Activated CD8-positive, alpha-beta memory T cell treated with anti-CD3 and anti-CD28 coated beads for 4 hours (primary cell): ENCODE measurements at regions not wholly inside any gene's neighbourhood (a gene's known extent, or its start where the extent isn't known, plus 50 kb on each side); places are given as distances from the start of the nearest gene placed in this dataset.

ENCODE experiments used
- DNase-seq, 2 donors: peaks; one replicate each; pipeline ENCODE4 v3.0.0-alpha.2; 2020; ENCODE audit warnings: low read depth in 2 of 2

DNA sequence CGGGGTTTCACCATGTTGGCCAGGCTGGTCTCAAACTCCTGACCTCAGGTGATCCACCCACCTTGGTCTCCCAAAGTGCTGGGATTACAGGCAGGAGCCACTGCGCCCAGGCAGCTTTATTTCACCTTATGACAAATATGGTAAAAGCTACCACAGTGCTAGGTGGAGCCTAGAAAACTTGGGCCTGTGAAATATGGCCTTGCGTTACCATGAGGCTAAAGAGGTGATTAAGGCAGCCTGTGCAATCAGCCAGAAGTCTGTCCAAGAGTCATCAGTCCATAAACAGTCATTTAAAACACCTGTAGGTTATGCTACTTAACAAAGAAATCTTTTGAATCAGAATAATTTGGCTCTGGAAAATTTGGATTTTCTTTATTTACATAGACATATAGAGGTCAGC, 114.8 kb upstream of the ANKH start:
- no peak for DNase-seq

DNA sequence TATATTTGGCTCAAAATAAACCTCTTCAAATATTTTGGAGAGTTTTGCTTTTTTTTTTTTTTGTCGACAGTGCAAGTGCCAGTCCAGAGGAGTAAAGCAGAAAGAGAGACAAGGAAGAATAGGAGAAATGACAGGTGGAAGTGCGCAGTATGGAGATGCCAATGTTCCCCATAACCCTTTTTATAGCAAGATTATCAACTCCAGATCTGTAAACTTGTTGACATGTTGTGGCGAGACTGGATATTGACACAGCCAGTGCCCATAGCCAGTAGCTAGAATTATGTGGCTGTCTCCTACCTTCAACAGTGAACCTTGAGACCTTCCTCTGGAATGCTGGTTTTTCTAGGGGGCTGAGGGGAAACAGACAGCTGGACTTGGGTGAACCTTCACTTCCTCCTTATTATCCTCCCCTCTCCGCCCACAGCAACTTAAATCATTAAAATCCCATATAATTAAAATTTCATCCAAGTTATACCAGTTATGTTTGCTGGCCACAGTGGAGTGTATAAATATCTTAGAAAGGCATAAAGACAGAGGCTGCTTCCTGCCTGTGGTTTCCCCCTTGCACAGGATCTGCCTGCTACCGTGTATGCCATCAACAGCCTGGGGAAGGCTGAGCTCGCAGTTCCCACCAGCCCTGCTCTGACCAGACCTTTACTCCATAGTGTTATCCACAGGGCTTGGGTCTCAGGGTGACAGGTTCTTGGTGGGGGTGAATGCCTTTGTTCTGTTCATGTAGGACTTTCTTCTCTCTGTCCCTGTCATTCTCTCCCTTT, 112.3 kb upstream of the ANKH start:
- DNase-seq = no peak

DNA sequence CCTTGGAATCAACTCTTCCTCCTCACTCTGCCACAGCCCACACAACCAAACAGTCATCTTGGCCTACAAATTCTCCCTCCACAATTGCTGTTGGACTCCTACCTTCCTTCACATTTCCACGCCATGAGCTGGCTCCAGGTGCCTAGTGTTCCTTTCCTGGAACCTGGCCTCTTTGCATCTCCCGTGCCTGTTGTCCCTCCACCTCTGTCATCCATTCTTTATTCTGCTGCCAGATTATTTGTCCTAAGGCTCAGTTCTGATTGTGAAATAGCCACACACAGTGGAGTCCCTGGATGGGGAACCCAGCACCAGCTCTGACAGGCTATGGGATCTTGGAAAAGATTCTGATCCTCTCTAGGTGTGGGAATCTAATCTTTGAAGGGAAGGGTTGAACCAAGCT, 109.1 kb upstream of the ANKH start:
- DNase-seq = no peak

DNA sequence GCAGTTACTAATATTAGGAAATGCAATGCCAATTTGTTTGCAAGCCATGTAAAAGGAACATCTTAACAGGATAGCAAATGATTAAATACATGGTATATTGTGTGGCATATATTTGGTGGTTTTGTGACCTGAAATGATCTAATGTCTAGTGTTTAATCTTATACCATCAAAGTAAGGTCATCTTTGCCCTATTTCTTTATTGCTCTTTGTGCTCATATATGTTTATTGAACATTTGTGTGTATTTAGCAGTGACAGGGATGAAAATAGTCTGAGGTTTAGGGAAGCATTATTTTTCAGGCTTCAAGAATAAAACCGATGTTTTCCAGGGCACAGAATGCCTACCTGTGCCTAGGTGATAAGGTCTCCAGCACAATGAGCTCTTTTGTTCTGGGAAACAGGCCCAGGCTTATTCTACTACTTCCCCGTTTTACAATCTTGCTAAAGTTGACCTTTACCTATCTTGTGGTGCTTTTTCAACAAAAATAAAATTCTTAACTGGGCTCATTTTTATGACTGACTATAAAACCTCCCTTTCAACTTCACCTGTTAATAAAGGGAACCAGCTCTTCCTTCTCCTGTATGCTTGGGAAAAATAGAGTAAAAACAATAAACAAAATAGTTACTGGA, 105.6 kb upstream of the ANKH start:
- no peak for DNase-seq

DNA sequence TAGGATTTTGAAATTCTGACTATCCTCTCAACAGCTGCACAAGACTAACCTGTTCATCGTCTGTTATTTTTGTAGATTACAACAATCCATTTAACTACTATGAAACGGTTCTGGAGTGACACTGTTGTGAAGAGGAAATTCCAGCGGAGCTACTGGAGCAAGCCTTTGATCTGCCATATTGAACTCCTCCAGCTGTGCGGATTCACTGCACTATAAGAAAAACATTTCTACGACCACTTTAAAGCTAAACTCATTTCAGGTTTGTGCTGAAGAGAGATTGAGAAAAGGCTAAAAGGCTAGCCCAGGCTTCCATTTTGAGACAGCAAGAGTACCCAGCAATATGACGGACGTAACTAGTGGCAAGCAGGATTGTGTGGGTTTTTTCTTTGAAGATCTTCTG, 104.9 kb upstream of the ANKH start:
- no peak for DNase-seq

DNA sequence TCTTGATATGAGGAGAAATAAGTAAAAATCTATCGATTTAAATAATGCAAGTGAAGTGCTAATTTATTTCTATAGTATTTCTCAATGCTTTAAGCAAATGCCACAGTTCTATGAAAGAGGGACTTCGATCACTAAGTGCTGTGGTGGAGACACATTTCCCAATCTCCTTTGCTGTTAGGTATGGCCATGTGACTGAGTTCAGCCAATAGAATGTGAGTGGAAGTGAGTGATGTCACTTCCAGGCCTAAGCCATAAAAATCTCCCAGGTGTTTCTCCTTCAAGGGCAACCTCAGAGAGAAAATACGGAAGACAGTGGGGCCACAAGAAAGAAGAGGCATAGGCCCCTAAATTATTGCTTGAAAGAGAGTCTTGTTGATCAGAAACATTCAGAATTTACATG, 100.3 kb upstream of the ANKH start:
- DNase-seq = no peak

DNA sequence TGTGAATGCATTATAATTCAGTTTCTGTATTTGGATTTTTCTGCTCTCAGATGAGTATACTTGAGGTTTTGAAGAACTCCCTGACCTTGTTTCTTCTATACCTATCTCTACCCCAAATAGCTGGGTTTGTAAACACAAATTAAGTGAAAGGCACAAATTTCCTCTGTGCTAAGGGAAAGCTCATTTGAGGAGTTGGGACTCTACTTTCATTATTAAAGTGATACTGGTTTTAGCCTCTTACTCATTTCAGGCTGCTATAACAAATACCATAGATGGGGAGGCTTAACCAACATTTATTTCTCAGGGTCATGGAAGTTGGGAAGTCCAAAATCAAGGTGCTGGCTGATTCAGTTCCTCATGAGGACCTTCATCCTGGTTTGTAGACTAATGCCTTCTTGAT, 97.2 kb upstream of the ANKH start:
- DNase-seq = no peak

DNA sequence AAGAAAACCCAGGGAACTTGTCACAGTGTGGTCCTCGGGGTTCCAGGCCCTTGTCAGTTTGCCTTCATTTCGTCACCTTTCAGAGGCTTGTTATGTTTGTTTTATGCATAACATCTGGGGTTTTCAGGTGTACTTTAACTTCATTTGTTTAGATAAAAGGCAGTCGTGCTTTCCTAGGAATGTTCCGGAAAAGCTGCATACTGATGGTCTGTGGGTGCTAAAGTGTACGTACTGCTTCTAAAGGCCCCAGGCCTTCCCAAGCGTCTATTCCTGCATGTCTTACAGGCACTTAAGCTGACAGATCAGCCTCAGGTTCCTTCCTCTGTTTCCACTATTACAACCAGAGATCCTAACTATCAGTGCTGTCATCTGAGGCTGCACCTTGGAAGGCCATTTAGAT, 95.6 kb upstream of the ANKH start:
- no peak for DNase-seq

DNA sequence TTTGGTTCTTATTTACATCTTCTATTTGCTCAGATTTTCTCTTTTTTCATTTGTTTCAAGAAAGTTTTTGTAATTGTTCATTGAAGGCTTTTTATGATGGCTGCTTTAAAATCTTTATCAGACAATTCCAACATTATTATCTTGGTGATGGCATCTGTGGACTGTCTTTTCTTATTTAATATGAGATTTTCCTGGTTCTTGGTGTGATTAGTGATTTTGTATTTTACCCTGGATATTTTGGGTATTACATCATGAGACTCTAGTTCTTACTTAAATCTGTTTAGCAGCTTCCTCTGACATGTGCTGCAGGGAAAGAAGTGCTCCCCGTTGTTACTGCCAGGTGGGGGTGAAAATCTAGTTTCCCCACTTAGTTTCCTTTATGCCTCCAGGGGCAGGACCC, 94.2 kb upstream of the ANKH start:
- no peak for DNase-seq

DNA sequence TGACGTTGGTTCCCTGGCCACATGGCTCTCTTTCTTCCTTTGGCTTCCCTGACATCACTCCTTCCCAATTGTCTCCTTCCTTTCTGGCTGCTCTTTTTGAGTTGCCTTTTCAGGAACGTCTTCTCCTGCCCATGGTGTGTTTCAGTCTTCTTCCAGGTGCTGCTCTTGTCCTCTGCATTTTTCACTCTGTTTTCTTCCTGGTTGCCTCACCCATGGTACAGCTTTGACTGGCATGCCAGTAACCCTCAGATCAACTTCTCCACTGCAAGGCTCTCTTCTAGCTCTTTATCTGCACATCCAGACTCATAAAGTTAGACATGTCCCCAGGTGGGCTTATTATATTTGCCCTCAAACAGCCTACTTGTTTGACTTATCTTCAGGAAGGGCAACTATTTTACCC, 91.0 kb upstream of the ANKH start:
- DNase-seq = no peak

DNA sequence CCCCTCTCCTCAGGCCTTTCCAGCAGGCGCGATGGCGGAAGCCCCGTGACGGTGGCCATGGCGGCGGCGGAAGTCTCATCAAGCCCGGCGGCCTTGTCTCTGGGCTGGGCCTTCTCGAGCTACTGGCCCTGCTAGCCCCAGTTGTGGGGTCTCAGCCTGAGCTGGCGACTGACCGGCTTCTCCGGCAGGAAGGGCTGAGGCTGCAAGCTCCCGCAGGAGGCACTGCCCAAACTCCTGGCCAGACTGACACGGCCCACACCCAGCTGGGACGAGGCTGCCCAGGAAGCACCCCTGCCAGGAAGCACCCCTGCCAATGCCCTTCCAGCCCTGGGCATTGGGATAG, 88.5 kb upstream of the ANKH start:
- no peak for DNase-seq

DNA sequence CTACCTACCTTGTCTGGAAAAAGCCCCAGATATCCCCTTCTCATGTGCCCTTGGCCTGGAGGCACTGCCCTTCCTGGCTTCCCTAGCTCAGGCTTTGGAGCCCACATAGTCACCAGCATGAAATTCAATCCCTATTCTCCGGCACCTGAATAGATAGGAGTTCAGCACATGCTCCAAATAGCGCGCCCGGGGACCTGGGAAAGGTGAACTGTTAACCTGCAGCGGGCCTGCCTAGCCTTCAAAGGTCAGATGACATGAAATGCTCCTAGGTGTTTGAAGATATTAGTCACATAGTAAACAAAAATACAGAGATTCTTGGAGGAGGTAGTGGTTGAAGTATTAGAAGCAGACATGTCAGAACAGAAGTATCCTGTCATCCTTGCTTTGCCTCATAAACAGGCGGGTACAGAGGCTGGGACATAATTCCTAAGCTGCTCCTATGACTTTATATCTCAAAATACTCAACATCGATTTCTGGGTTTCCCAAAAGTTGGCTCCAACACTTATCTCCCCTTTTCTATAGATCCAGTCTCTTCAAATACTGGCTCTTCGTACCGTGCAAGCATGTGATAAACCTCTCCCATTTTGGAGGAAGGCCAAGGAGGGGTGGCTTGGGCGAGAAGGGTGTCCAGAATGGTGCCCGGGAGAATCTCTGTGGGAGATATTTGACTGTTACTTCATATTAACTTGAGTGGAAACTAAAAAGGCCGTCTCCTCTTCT, 88.0 kb upstream of the ANKH start:
- no peak for DNase-seq

DNA sequence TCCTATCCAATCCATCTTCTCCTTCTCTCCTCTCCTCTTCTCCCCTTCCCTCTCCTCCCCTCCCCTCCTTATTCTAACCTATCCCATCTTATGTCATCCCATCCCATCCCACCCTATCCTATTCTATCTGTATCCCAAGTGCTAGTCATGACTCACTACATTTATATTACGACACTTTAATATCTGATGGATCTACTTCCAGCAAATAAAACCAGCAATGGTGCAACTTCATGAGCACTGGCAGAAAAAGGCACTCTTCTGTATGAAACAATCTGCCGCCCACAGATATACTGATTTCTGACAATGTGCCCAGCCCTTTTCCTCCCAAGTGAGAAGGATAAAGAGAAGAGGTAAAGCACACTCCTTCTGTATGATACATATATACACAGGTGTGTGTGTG, 86.6 kb upstream of the ANKH start:
- DNase-seq = no peak

DNA sequence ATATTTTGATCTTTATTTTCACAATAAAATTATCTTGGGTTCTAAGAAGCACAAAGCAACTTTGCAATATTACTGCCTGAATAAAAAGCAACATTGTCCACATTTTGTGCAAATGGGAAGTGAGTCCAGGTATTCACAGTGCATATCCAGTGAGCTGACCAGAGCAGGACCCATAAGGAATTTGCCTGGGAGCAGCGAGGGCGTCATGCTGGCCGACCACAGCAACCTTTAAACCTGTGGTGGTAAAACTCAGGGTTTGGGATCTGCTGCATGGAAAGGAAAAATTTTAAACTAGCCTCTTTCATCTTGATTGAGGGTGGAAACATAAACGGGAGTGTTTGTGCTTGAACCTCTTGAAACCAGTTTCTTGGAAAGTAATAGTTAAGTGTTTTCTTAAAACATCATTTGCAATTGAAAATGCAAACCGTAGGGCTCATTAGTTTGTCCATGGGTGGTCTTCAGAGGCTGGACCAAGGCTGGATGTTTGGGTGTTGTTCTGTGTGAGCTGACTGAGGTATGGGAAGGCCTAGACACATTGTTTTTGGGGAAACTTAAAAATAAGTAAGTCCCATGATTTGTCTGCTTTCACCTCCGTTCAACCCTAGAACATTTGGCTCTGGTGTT, 85.0 kb upstream of the ANKH start:
- no peak for DNase-seq

DNA sequence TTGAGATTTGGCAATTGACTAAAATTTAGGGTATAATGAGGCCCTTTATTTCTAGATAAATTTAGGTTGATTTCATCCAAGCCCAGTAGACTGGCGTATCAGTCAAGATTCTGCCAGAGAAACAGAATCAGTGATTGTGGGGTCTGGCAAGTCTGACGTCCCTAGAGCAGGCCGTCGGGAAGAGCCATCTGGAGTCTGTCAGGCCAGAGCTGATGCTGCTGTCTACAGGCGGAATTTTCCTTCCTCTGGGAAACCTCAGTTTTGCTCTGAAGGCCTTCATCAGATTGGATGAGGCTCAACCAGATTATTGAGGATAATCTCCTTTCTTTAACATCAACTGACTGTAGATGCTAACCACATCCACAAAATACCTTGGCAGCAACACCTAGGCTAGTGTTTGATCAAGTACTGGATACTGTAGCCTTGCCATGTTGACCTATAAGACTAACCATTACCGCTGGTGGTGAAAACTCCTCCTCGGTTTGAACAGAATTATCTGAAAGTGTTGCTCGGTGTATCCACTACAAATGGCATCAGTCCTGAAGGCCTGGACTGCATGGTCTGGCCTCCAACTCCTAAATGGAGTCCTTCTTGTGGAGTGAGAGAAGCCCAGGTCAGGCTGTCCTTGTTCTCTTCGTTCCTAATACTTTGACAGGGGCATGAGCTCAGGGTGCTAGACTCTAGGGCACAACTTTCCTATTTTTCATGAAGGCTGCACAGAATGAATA, 83.2 kb upstream of the ANKH start:
- DNase-seq = no peak

DNA sequence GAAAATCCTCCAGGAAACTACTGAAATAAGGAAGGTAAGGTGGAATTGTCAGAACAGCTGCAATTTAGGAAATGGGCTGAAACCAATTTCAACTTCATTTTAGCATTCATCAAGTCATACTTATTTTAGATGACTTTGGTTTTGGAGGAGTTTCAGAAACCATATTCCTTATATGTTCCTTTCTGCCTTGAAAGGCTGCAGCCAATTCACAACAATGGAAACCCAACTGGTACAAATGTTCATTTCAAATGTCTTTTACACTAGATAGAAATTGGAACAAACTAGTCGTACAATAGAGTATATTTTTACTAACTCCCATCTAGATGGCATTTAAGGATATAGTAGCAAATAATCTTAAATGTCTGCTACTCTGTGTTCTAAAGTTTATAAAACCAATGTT, 82.6 kb upstream of the ANKH start:
- no peak for DNase-seq

DNA sequence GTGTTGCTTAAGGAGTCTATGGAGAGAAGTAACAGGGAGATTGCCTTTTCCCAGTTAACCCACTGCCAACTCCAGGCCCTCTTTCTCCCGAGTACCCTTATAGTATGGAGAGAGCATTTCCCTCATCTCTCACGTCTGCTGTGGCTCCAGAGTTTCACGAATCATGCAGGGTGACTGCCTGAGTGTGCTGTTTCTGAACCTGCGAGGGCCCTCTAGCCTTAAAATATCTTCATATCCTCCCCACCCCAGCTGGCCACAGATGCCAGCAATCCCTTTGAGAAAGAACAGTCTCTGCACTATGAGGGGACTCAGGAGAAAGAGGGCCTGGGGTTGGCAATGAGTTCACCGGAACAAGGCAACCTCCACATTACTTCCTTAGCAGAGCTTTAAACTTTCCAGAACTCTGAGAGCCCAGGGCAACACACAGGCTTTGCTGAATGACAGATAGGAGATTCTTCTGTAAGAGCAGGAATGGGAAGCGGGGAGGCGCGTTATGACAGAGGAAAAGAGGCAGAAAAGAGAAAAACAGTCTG, 81.6 kb upstream of the ANKH start:
- DNase-seq = no peak

DNA sequence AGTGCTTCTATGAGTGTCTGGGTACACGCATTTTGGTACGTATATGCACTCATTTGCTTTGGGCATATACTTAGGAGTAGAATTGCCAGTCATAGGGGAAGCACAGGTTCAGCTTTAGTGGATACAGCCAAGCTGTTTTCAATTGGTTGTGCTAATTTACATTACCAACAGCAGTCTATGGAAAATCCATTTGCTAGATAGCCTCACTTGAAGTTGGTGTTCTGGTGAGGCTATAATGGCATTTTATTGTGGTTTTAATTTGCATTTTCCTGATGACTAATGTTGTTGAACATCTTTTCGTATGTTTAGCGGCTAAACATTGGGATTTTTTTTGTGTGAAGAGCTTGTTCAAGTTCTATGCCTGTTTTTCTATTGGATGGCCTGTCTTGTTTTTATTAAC, 76.8 kb upstream of the ANKH start:
- no peak for DNase-seq

DNA sequence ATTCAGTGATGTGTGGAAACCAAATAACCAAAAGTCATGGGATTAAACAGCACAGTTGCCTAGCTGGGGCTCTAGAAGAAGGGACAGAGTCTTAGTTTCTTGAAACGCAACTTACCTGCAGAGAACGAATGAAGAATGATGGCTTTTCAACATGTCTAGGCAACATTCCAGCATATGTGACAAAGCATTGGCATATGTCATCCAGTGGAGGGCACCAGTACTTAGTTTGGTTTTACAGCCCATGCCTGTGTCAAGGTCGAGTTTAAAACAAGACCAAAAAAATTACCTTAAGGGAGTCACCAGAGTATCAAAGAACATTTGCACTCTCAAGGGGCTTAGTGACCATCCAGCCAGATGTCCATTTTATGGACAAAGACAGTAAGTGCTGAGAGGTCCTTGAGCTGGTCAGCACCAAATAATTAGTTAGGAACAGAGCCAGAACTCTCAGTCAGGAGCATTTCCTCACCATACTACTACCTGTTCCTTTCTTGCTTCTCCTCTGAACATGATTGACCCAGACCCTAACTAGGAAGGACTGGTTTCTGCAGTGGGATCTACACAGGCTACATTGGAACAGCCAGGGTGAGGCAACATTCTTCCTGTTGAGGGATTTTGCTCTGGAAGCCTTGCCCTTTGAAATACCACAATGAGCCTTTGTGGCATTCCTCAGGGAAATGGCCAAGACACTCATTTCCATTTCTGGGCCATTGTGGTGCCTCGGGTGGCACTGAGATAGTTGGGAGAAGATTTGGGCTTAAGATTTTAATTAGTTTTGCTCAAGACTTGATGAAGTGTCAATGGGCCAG, 75.4 kb upstream of the ANKH start:
- DNase-seq = peak in 1 of 2 donors; percentile 10

DNA sequence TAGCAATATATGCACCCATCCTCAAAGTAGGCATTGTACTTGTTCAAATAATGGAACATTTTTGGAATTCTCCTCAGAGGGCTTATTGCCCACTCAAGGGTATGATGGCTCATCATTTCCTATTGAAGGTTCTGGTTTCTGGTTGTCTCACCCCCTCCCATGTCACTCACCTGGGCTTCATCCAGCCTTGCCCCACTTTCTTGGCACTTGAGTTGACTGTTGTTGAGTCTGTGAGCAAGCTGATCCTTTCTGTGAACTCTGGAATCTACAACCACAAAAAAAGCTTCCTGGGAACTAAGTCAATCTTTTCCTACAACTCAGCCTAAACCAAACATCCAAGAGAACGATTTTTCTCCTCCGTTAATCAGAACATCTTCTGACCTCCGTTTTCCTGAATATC, 73.9 kb upstream of the ANKH start:
- no peak for DNase-seq

DNA sequence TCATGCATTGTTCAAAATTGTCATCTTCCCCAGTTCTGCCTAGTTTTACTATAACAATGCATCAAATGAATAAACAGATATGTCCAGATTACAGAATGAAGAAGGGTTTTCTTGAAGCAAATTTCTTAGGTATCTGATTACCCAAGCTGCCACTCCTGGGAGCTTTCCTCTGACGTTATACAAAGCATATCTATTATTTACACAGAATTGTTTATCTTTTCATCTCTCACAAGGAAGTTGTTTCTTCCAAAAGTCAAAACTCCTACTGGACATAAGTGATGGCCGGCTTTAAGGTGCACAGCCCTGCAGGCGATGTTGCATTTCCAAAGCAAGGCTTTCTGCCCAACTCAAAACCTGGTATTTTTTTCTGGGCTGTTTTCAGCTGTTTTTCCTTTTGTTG, 73.4 kb upstream of the ANKH start:
- DNase-seq = no peak
